K562 (cell line): ENCODE measurements at regions not wholly inside any gene's neighbourhood (a gene's known extent, or its start where the extent isn't known, plus 50 kb on each side); places are given as distances from the start of the nearest gene placed in this dataset.

Experiments
- ELF4 ChIP-seq: fragments of 450-650 bp; formaldehyde crosslinking; IDR thresholded peaks from 2 replicates; pipeline ENCODE4 v1.4.0; 2022; ENCODE audit warnings: missing genetic modification characterization
- FOS ChIP-seq: IDR thresholded peaks from 3 replicates; pipeline ENCODE4 v1.6.1; 2011; ENCODE audit not compliant: insufficient read length; ENCODE audit errors: extremely low read depth
- NCOA2 ChIP-seq, 2 experiments: fragments of 450-650 bp; IDR thresholded peaks; 2 replicates each; pipeline ENCODE4 v1.6.1; 2018; ENCODE audit warnings: mild to moderate bottlenecking in 2 of 2, moderate library complexity in 1 of 2; ENCODE audit not compliant: partially characterized antibody in 2 of 2
- NONO ChIP-seq, 2 experiments: fragments of 200-400 bp in 1 of 2; fragments of 450-650 bp in 1 of 2; formaldehyde crosslinking in 1 of 2; IDR thresholded peaks; 2 replicates each; pipeline ENCODE4 v1.6.1; 2017; ENCODE audit warnings: low read depth in 2 of 2, mild to moderate bottlenecking in 2 of 2, moderate library complexity in 2 of 2, low read length in 1 of 2
- ZNF143 ChIP-seq: sonication (generic); formaldehyde crosslinking; IDR thresholded peaks from 2 replicates; pipeline ENCODE4 v1.9.0; 2022; ENCODE audit warnings: mild to moderate bottlenecking, missing genetic modification reagents
- ZNF407 ChIP-seq: fragments of 450-650 bp; IDR thresholded peaks from 2 replicates; pipeline ENCODE4 v1.6.1; 2016; ENCODE audit warnings: low read depth

- TF ChIP-seq ZNF143 (CRISPR knock-in tag): no peak
- TF ChIP-seq ELF4 (CRISPR knock-in tag): no peak
- no peak for TF ChIP-seq ZNF407
- no peak for TF ChIP-seq FOS
- TF ChIP-seq NONO (IDR thresholded peaks at IDR 0.05; ENCODE audit: low read depth in 2 of 2, low read length in 1 of 2): no peak
- no peak for TF ChIP-seq NCOA2 (IDR thresholded peaks at IDR 0.05; ENCODE audit: partially characterized antibody in 2 of 2)
Measured at GRCh38 chr2:34045101-34045655, 446.1 kb upstream of the FAM98A start (continued).
